ENCODE measurements at regions not wholly inside any gene's neighbourhood (a gene's known extent, or its start where the extent isn't known, plus 50 kb on each side); places are given as distances from the start of the nearest gene placed in this dataset.

- TF ChIP-seq CTCF (IDR thresholded peaks at IDR 0.05; ENCODE audit: low read depth, low read length): no peak
- no peak for DNase-seq (ENCODE audit: extremely low read depth, low read depth)
These were observed 205.0 kb upstream of the TET2 start for GRCh38 chr4:104941661-104942062.

GRCh38 chr4:104942990-104943743 is 203.5 kb upstream of the TET2 start:
- no peak for TF ChIP-seq CTCF (IDR thresholded peaks at IDR 0.05; ENCODE audit: low read depth, low read length)
- DNase-seq (ENCODE audit: extremely low read depth, low read depth): no peak

GRCh38 chr4:104944596-104944995 is 202.1 kb upstream of the TET2 start:
- TF ChIP-seq CTCF (IDR thresholded peaks at IDR 0.05; ENCODE audit: low read depth, low read length): no peak

GRCh38 chr4:104964410-104965175 is 182.1 kb upstream of the TET2 start:
- no peak for TF ChIP-seq CTCF (IDR thresholded peaks at IDR 0.05; ENCODE audit: low read depth, low read length)

More at GRCh38 chr4:104944596-104944995, 202.1 kb upstream of the TET2 start:
- no peak for DNase-seq (ENCODE audit: extremely low read depth, low read depth)

GRCh38 chr4:104966349-104967033 is 180.2 kb upstream of the TET2 start:
- no peak for DNase-seq (ENCODE audit: extremely low read depth, low read depth)
- TF ChIP-seq CTCF (IDR thresholded peaks at IDR 0.05; ENCODE audit: low read depth, low read length): no peak

More at GRCh38 chr4:104964410-104965175, 182.1 kb upstream of the TET2 start:
- no peak for DNase-seq (ENCODE audit: extremely low read depth, low read depth)

- no peak for DNase-seq (ENCODE audit: extremely low read depth, low read depth)
- TF ChIP-seq CTCF (IDR thresholded peaks at IDR 0.05; ENCODE audit: low read depth, low read length): no peak
These were observed 179.7 kb upstream of the TET2 start for GRCh38 chr4:104967034-104967401.

Measured in AG09319 (cell line).